Peyer's patch (tissue), 4 donors: ENCODE measurements at regions not wholly inside any gene's neighbourhood (a gene's known extent, or its start where the extent isn't known, plus 50 kb on each side); places are given as distances from the start of the nearest gene placed in this dataset.
A peak's percentile ranks its signal among the peaks of the same experiment; 100 is the strongest.

Source experiments
- DNase-seq, 3 donors: peaks; one replicate each; pipeline ENCODE4 v3.0.0-alpha.2; 2017 to 2019
- H3K27ac ChIP-seq, 4 donors: fragments of 200-600 bp; sonication (generic); one replicate each; pipeline ENCODE4 v1.5.1; 2016 to 2019
- H3K27me3 ChIP-seq, 2 donors: fragments of 200-600 bp; sonication (generic); one replicate each; pipeline ENCODE4 v1.5.1; 2019
- H3K36me3 ChIP-seq, 3 donors: fragments of 200-600 bp; sonication (generic); one replicate each; pipeline ENCODE4 v1.5.1; 2016 to 2019
- H3K4me1 ChIP-seq, 4 donors: fragments of 200-600 bp; sonication (generic); one replicate each; pipeline ENCODE4 v1.5.1; 2016 to 2019
- H3K4me3 ChIP-seq, 4 donors: fragments of 200-600 bp; sonication (generic); 1 replicate in 3 of 4; 2 replicates in 1 of 4; pipeline ENCODE4 v1.5.1; 2016 to 2019; ENCODE audit warnings: mild to moderate bottlenecking in 1 of 4
- H3K9me3 ChIP-seq, 4 donors: fragments of 200-600 bp; sonication (generic); one replicate each; pipeline ENCODE4 v1.5.1; 2016 to 2019; ENCODE audit warnings: mild to moderate bottlenecking in 1 of 4
- CTCF ChIP-seq, 6 experiments: fragments of 450-650 bp in 4 of 6; fragments of 200-600 bp in 2 of 6; sonication (generic) in 1 of 6; IDR thresholded peaks; one replicate each; pipeline ENCODE4 v1.5.1; 2017 to 2019; ENCODE audit warnings: antibody characterized with exemption in 6 of 6, mild to moderate bottlenecking in 3 of 6, moderate library complexity in 1 of 6
- POLR2A ChIP-seq, 2 donors: fragments of 450-650 bp; IDR thresholded peaks; one replicate each; pipeline ENCODE4 v1.5.1; 2017; ENCODE audit warnings: antibody characterized with exemption in 2 of 2, mild to moderate bottlenecking in 2 of 2, moderate library complexity in 2 of 2

GRCh38 chr20:58071991-58072390 is 156.5 kb downstream of the ANKRD60 start:
- DNase-seq: peak in 1 of 3 donors; percentile 2
- no peak for TF ChIP-seq POLR2A (IDR thresholded peaks at IDR 0.05)
- no peak for TF ChIP-seq CTCF (IDR thresholded peaks at IDR 0.05)
- Histone ChIP-seq H3K9me3 (no peaks in the 10 kb centered on the region), H3K27ac (no peak overlapping the region), H3K27me3 (no peaks in the 10 kb centered on the region), H3K4me1 (no peaks in the 10 kb centered on the region), H3K4me3 (no peak overlapping the region), H3K36me3 (no peaks in the 10 kb centered on the region)

- Histone ChIP-seq H3K4me3 (no peak overlapping the region), H3K27ac (no peak overlapping the region), H3K9me3 (no peaks in the 10 kb centered on the region), H3K4me1 (no peaks in the 10 kb centered on the region), H3K27me3 (no peaks in the 10 kb centered on the region), H3K36me3 (no peaks in the 10 kb centered on the region)
- DNase-seq: no peak
- no peak for TF ChIP-seq CTCF (IDR thresholded peaks at IDR 0.05)
- no peak for TF ChIP-seq POLR2A (IDR thresholded peaks at IDR 0.05)
These were observed 157.2 kb downstream of the ANKRD60 start for GRCh38 chr20:58071298-58071697.

- H3K9me3 ChIP-seq: no peaks in the 10 kb centered on the region
- H3K27ac ChIP-seq: no peak overlapping the region
- no peaks in the 10 kb centered on the region for H3K27me3 ChIP-seq
- TF ChIP-seq POLR2A (IDR thresholded peaks at IDR 0.05): no peak
- TF ChIP-seq CTCF (IDR thresholded peaks at IDR 0.05): no peak
- no peak overlapping the region for H3K4me3 ChIP-seq
- peak in 1 of 3 donors; percentile 8 for DNase-seq
- H3K36me3 ChIP-seq: no peaks in the 10 kb centered on the region
- no peaks in the 10 kb centered on the region for H3K4me1 ChIP-seq
These were observed 157.7 kb downstream of the ANKRD60 start for GRCh38 chr20:58070664-58071196.

GRCh38 chr20:58069796-58070663 is 158.4 kb downstream of the ANKRD60 start:
- TF ChIP-seq CTCF (IDR thresholded peaks at IDR 0.05) (no peak), POLR2A (IDR thresholded peaks at IDR 0.05) (no peak)

GRCh38 chr20:58069207-58069606 is 159.2 kb downstream of the ANKRD60 start:
- Histone ChIP-seq H3K27me3 (no peaks in the 10 kb centered on the region), H3K36me3 (no peaks in the 10 kb centered on the region), H3K4me1 (no peaks in the 10 kb centered on the region), H3K9me3 (no peaks in the 10 kb centered on the region), H3K4me3 (no peak overlapping the region), H3K27ac (no peak overlapping the region)
- TF ChIP-seq CTCF (IDR thresholded peaks at IDR 0.05) (no peak), POLR2A (IDR thresholded peaks at IDR 0.05) (no peak)
- peak in 1 of 3 donors; percentile 35 for DNase-seq

More at GRCh38 chr20:58069796-58070663, 158.4 kb downstream of the ANKRD60 start:
- no peaks in the 10 kb centered on the region for H3K36me3 ChIP-seq
- peak in 1 of 3 donors; percentile 31 for DNase-seq
- no peak overlapping the region for H3K4me3 ChIP-seq
- H3K4me1 ChIP-seq: no peaks in the 10 kb centered on the region
- no peaks in the 10 kb centered on the region for H3K27me3 ChIP-seq
- no peak overlapping the region for H3K27ac ChIP-seq
- no peaks in the 10 kb centered on the region for H3K9me3 ChIP-seq
